HCT116 (cell line): ENCODE measurements at regions not wholly inside any gene's neighbourhood (a gene's known extent, or its start where the extent isn't known, plus 50 kb on each side); places are given as distances from the start of the nearest gene placed in this dataset.

Experiments
- ATAC-seq: fragments of 200-7000 bp; cut with Tn5 transposase; 2 replicates; pipeline ENCODE4 v1.9.1; 2020; ENCODE audit warnings: mild to moderate bottlenecking, moderate library complexity
- BruUV-seq: library from RNA; stranded (reverse); fragments of 400-500 nt; replicated peaks from 2 replicates; lab custom pipeline; 2021; lab: Mats Ljungman, UMichigan
- CTCF ChIA-PET: fragments of 300-600 bp; sonication (Branson Sonifier 250); formaldehyde crosslinking; loops from one replicate; lab custom pipeline; 2021; ENCODE audit warnings: antibody characterized with exemption; lab: Charles Lee
- POLR2A ChIA-PET: fragments of 300-600, 350-600 bp; sonication (Branson Sonifier 250); formaldehyde crosslinking; loops from one replicate; lab custom pipeline; 2021; ENCODE audit warnings: antibody characterized with exemption; lab: Charles Lee
- RAD21 ChIA-PET, 2 experiments: fragments of 300-600 bp; sonication (Branson Sonifier 250); formaldehyde crosslinking; loops; one replicate each; lab custom pipeline; 2023; ENCODE audit warnings: low total read pairs in 2 of 2; ENCODE audit not compliant: uncharacterized antibody in 2 of 2, unreplicated experiment in 2 of 2, low non-redundant PET in 1 of 2; lab: Charles Lee
- DNase-seq: peaks from one replicate; pipeline ENCODE4 v3.0.0-alpha.2; 2010; ENCODE audit warnings: low read depth, low spot score
- H2AFZ ChIP-seq: fragments of 200-600 bp; shearing (Covaris generic), sonication (generic); 2 replicates; pipeline ENCODE4 v1.6.1; 2017; ENCODE audit warnings: low read depth, mixed run types, mixed read lengths, antibody characterized with exemption, low read length; ENCODE audit not compliant: poor library complexity, severe bottlenecking
- H3K27ac ChIP-seq: 2 replicates; pipeline ENCODE4 v1.5.1; 2012; ENCODE audit warnings: low read depth, low read length
- H3K27me3 ChIP-seq: fragments of 200-600 bp; sonication (generic); 2 replicates; pipeline ENCODE4 v1.6.1; 2016; ENCODE audit warnings: mixed run types, low read length, mixed read lengths; ENCODE audit not compliant: insufficient read depth
- H3K36me3 ChIP-seq, 2 experiments: fragments of 200-500 bp in 1 of 2; fragments of 200-600 bp in 1 of 2; sonication (Bioruptor generic) in 1 of 2; sonication (generic) in 1 of 2; 2 replicates each; pipeline versions ENCODE4 v1.5.1 to v1.6.1; 2014 to 2016; ENCODE audit warnings: low read length in 2 of 2, inconsistent platforms in 1 of 2, mixed read lengths in 1 of 2, mixed run types in 1 of 2; ENCODE audit not compliant: insufficient read depth in 2 of 2, control insufficient read depth in 1 of 2
- H3K4me1 ChIP-seq, 2 experiments: fragments of 200-600 bp in 1 of 2; sonication (generic) in 1 of 2; 2 replicates each; pipeline versions ENCODE4 v1.5.1 to v1.6.1; 2012 to 2017; ENCODE audit warnings: low read length in 2 of 2, inconsistent platforms in 1 of 2, mild to moderate bottlenecking in 1 of 2, mixed read lengths in 1 of 2, mixed run types in 1 of 2, moderate library complexity in 1 of 2; ENCODE audit not compliant: insufficient read depth in 2 of 2, control insufficient read depth in 1 of 2
- H3K4me2 ChIP-seq: fragments of 200-600 bp; sonication (generic); 2 replicates; pipeline ENCODE4 v1.6.1; 2017; ENCODE audit warnings: mixed run types, low read length, mixed read lengths
- H3K4me3 ChIP-seq, 2 experiments: fragments of 200-600 bp in 1 of 2; sonication (generic) in 1 of 2; replicated peaks in 1 of 2; 2 replicates each; pipeline ENCODE4 v1.5.1; 2011 to 2016; ENCODE audit warnings: low read length in 2 of 2, control low read depth in 1 of 2, low read depth in 1 of 2, mild to moderate bottlenecking in 1 of 2, mixed read lengths in 1 of 2, mixed run types in 1 of 2
- H3K79me2 ChIP-seq: fragments of 200-600 bp; sonication (generic); 2 replicates; pipeline ENCODE4 v1.6.1; 2017; ENCODE audit warnings: mild to moderate bottlenecking, mixed run types, low read length, moderate library complexity, mixed read lengths; ENCODE audit not compliant: insufficient read depth
- H3K9ac ChIP-seq: fragments of 200-600 bp; sonication (generic); 2 replicates; pipeline ENCODE4 v1.6.1; 2016; ENCODE audit warnings: low read length, mixed read lengths
- H3K9me2 ChIP-seq: fragments of 200-600 bp; sonication (generic), shearing (Covaris generic); 2 replicates; pipeline ENCODE4 v1.6.1; 2017; ENCODE audit warnings: mixed run types, mild to moderate bottlenecking, moderate library complexity; ENCODE audit not compliant: insufficient read depth
- H3K9me3 ChIP-seq, 2 experiments: fragments of 200-500 bp in 1 of 2; fragments of 200-600 bp in 1 of 2; sonication (Bioruptor generic) in 1 of 2; sonication (generic) in 1 of 2; 2 replicates each; pipeline ENCODE4 v1.6.1; 2014 to 2017; ENCODE audit warnings: low read length in 2 of 2, mixed read lengths in 2 of 2, inconsistent platforms in 1 of 2, low read depth in 1 of 2, mild to moderate bottlenecking in 1 of 2, mixed run types in 1 of 2, moderate library complexity in 1 of 2; ENCODE audit not compliant: control insufficient read depth in 1 of 2, insufficient read depth in 1 of 2
- H4K20me1 ChIP-seq: fragments of 200-600 bp; sonication (generic), shearing (Covaris generic); 2 replicates; pipeline ENCODE4 v1.6.1; 2017; ENCODE audit warnings: mixed run types, mild to moderate bottlenecking, moderate library complexity; ENCODE audit not compliant: insufficient read depth
- CBX3 ChIP-seq: IDR thresholded peaks from 2 replicates; pipeline ENCODE4 v1.6.1; 2012; ENCODE audit warnings: low read depth
- EGR1 ChIP-seq: IDR thresholded peaks from 2 replicates; pipeline ENCODE4 v1.6.1; 2012; ENCODE audit warnings: low read depth
- ELF1 ChIP-seq: IDR thresholded peaks from 2 replicates; pipeline ENCODE4 v1.6.1; 2012; ENCODE audit warnings: low read depth, borderline replicate concordance
- EZH2 ChIP-seq: fragments of 200-600 bp; sonication (generic); IDR thresholded peaks from 2 replicates; pipeline ENCODE4 v1.6.1; 2017; ENCODE audit warnings: antibody characterized with exemption, mixed run types
- EZH2phosphoT487 ChIP-seq: fragments of 200-600 bp; IDR thresholded peaks from 2 replicates; pipeline ENCODE4 v1.6.1; 2018; ENCODE audit warnings: antibody characterized with exemption, borderline replicate concordance
- JUND ChIP-seq: IDR thresholded peaks from 2 replicates; pipeline ENCODE4 v1.6.1; 2012
- SIN3A ChIP-seq: IDR thresholded peaks from 2 replicates; pipeline ENCODE4 v1.6.1; 2012; ENCODE audit warnings: low read depth
- SP1 ChIP-seq: IDR thresholded peaks from 2 replicates; pipeline ENCODE4 v1.6.1; 2012; ENCODE audit warnings: low read depth
- SRF ChIP-seq: IDR thresholded peaks from 2 replicates; pipeline ENCODE4 v1.6.1; 2012; ENCODE audit warnings: low read depth
- intact Hi-C: fragments of 100-400 bp; cut with micrococcal nuclease; formaldehyde crosslinking; loops from 2 replicates; pipeline ENCODE4 v1.10.0; 2022
- TF ChIP-seq, protein P1 (sequence below): IDR thresholded peaks from 2 replicates; pipeline ENCODE4 v1.6.1; 2012
- TF ChIP-seq, protein P2 (sequence below): IDR thresholded peaks from 2 replicates; pipeline ENCODE4 v1.6.1; 2012
- TF ChIP-seq, protein P3 (sequence below), 3 experiments: fragments of 200-600 bp in 1 of 3; sonication (generic) in 1 of 3; IDR thresholded peaks in 2 of 3; conservative IDR thresholded peaks in 1 of 3; 2 replicates each; pipeline ENCODE4 v1.5.1; 2012 to 2017; ENCODE audit warnings: low read depth in 2 of 3, low read length in 2 of 3, antibody characterized with exemption in 1 of 3, borderline replicate concordance in 1 of 3, control low read depth in 1 of 3, mild to moderate bottlenecking in 1 of 3, mixed read lengths in 1 of 3, mixed run types in 1 of 3, moderate library complexity in 1 of 3; ENCODE audit not compliant: insufficient read depth in 1 of 3
- TF ChIP-seq, protein P4 (sequence below): IDR thresholded peaks from 2 replicates; pipeline ENCODE4 v1.6.1; 2011; ENCODE audit warnings: mild to moderate bottlenecking, low read length, moderate library complexity; ENCODE audit not compliant: insufficient replicate concordance; ENCODE audit errors: extremely low read depth
- TF ChIP-seq, protein P5 (sequence below): IDR thresholded peaks from 2 replicates; pipeline ENCODE4 v1.6.1; 2012; ENCODE audit warnings: low read depth

DNA sequence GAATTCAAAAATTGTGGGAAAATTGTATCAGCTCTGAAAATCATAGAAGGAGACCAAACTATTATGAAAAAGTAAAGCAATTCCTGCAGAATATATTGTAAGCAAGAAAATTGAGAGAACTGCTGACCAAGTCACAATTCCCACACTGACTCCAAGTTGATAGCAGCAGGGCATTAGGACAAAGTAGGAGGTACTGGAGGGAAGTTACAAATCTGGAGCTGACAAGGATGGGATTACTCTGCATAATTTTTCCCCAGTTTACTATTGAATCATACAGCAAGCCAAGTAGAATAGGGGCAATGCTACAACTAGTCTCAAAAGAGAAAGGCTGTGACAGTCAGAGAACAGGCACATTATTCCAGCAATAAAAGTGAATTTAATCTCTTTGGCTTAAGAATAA, 161.3 kb upstream of the USP25 start:
- POLR2A ChIA-PET = no interaction called here
- Histone ChIP-seq H3K9me2 (no peaks in the 10 kb centered on the region), H3K27me3 (no peaks in the 10 kb centered on the region), H3K79me2 (no peaks in the 10 kb centered on the region), H2AFZ (no peak overlapping the region), H3K4me1 (no peaks in the 10 kb centered on the region), H3K9me3 (no peaks in the 10 kb centered on the region), H3K9ac (no peak overlapping the region), H4K20me1 (no peaks in the 10 kb centered on the region), H3K4me2 (no peak overlapping the region), H3K27ac (no peak overlapping the region), H3K4me3 (no peak overlapping the region), H3K36me3 (no peaks in the 10 kb centered on the region)
- no peak for ATAC-seq
- intact Hi-C loops = no loop called here
- RAD21 ChIA-PET = no interaction called here
- no peak for TF ChIP-seq SRF
- TF ChIP-seq, protein P1, sequence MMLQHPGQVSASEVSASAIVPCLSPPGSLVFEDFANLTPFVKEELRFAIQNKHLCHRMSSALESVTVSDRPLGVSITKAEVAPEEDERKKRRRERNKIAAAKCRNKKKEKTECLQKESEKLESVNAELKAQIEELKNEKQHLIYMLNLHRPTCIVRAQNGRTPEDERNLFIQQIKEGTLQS = no peak
- TF ChIP-seq EZH2phosphoT487 = no peak
- no peak for TF ChIP-seq CBX3
- TF ChIP-seq, protein P2, sequence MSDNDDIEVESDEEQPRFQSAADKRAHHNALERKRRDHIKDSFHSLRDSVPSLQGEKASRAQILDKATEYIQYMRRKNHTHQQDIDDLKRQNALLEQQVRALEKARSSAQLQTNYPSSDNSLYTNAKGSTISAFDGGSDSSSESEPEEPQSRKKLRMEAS = no peak
- TF ChIP-seq, protein P3, sequence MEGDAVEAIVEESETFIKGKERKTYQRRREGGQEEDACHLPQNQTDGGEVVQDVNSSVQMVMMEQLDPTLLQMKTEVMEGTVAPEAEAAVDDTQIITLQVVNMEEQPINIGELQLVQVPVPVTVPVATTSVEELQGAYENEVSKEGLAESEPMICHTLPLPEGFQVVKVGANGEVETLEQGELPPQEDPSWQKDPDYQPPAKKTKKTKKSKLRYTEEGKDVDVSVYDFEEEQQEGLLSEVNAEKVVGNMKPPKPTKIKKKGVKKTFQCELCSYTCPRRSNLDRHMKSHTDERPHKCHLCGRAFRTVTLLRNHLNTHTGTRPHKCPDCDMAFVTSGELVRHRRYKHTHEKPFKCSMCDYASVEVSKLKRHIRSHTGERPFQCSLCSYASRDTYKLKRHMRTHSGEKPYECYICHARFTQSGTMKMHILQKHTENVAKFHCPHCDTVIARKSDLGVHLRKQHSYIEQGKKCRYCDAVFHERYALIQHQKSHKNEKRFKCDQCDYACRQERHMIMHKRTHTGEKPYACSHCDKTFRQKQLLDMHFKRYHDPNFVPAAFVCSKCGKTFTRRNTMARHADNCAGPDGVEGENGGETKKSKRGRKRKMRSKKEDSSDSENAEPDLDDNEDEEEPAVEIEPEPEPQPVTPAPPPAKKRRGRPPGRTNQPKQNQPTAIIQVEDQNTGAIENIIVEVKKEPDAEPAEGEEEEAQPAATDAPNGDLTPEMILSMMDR (IDR thresholded peaks at IDR 0.05 in 2 of 3, conservative IDR thresholded peaks at IDR 0.05 in 1 of 3; ENCODE audit: borderline replicate concordance in 1 of 3, insufficient read depth in 1 of 3, low read depth in 2 of 3, low read length in 2 of 3) = no peak
- no peak for TF ChIP-seq SIN3A
- TF ChIP-seq, protein P4, sequence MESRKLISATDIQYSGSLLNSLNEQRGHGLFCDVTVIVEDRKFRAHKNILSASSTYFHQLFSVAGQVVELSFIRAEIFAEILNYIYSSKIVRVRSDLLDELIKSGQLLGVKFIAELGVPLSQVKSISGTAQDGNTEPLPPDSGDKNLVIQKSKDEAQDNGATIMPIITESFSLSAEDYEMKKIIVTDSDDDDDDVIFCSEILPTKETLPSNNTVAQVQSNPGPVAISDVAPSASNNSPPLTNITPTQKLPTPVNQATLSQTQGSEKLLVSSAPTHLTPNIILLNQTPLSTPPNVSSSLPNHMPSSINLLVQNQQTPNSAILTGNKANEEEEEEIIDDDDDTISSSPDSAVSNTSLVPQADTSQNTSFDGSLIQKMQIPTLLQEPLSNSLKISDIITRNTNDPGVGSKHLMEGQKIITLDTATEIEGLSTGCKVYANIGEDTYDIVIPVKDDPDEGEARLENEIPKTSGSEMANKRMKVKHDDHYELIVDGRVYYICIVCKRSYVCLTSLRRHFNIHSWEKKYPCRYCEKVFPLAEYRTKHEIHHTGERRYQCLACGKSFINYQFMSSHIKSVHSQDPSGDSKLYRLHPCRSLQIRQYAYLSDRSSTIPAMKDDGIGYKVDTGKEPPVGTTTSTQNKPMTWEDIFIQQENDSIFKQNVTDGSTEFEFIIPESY = no peak
- TF ChIP-seq EGR1 = no peak
- TF ChIP-seq JUND = no peak
- no peak for TF ChIP-seq EZH2
- TF ChIP-seq, protein P5, sequence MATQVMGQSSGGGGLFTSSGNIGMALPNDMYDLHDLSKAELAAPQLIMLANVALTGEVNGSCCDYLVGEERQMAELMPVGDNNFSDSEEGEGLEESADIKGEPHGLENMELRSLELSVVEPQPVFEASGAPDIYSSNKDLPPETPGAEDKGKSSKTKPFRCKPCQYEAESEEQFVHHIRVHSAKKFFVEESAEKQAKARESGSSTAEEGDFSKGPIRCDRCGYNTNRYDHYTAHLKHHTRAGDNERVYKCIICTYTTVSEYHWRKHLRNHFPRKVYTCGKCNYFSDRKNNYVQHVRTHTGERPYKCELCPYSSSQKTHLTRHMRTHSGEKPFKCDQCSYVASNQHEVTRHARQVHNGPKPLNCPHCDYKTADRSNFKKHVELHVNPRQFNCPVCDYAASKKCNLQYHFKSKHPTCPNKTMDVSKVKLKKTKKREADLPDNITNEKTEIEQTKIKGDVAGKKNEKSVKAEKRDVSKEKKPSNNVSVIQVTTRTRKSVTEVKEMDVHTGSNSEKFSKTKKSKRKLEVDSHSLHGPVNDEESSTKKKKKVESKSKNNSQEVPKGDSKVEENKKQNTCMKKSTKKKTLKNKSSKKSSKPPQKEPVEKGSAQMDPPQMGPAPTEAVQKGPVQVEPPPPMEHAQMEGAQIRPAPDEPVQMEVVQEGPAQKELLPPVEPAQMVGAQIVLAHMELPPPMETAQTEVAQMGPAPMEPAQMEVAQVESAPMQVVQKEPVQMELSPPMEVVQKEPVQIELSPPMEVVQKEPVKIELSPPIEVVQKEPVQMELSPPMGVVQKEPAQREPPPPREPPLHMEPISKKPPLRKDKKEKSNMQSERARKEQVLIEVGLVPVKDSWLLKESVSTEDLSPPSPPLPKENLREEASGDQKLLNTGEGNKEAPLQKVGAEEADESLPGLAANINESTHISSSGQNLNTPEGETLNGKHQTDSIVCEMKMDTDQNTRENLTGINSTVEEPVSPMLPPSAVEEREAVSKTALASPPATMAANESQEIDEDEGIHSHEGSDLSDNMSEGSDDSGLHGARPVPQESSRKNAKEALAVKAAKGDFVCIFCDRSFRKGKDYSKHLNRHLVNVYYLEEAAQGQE = no peak
- TF ChIP-seq SP1 = no peak
- TF ChIP-seq ELF1 = no peak
- no peak for DNase-seq
- no TSS peak for BruUV-seq
- CTCF ChIA-PET = no interaction called here
